OCI-LY7 (cell line): ENCODE measurements at regions not wholly inside any gene's neighbourhood (a gene's known extent, or its start where the extent isn't known, plus 50 kb on each side); places are given as distances from the start of the nearest gene placed in this dataset.

Source experiments
- BruUV-seq: library from RNA; stranded (reverse); fragments of 400-500 nt; replicated peaks from 2 replicates; lab custom pipeline; 2021; lab: Mats Ljungman, UMichigan
- CTCF ChIA-PET: fragments of 300-600 bp; sonication (Branson Sonifier 250); formaldehyde crosslinking; loops from one replicate; lab custom pipeline; 2022; ENCODE audit warnings: antibody characterized with exemption; ENCODE audit not compliant: unreplicated experiment; lab: Charles Lee
- POLR2A ChIA-PET: fragments of 300-600 bp; sonication (Branson Sonifier 250); formaldehyde crosslinking; loops from one replicate; lab custom pipeline; 2022; ENCODE audit warnings: antibody characterized with exemption; lab: Charles Lee
- DNase-seq: peaks from one replicate; pipeline ENCODE4 v3.0.0-alpha.2; 2015; ENCODE audit warnings: low spot score
- H2AFZ ChIP-seq: fragments of 200-600 bp; sonication (generic), shearing (Covaris generic); 2 replicates; pipeline ENCODE4 v1.6.1; 2014; ENCODE audit warnings: mild to moderate bottlenecking, antibody characterized with exemption, low read length, moderate library complexity
- H3K27ac ChIP-seq: fragments of 200-600 bp; sonication (generic); 2 replicates; pipeline ENCODE4 v1.5.1; 2014; ENCODE audit warnings: mixed run types, low read depth, mild to moderate bottlenecking, moderate library complexity, low read length, inconsistent platforms; ENCODE audit not compliant: poor library complexity, severe bottlenecking
- H3K36me3 ChIP-seq: fragments of 200-600 bp; sonication (generic); 2 replicates; pipeline ENCODE4 v1.6.1; 2014; ENCODE audit warnings: mild to moderate bottlenecking, antibody characterized with exemption, low read length, moderate library complexity, mixed read lengths; ENCODE audit not compliant: insufficient read depth
- H3K4me1 ChIP-seq: fragments of 200-600 bp; sonication (generic); 2 replicates; pipeline ENCODE4 v1.5.1; 2014; ENCODE audit warnings: mild to moderate bottlenecking, low read length; ENCODE audit not compliant: insufficient read depth, poor library complexity, severe bottlenecking
- H3K4me2 ChIP-seq: fragments of 200-600 bp; sonication (generic); 2 replicates; pipeline ENCODE4 v1.6.1; 2014; ENCODE audit warnings: mild to moderate bottlenecking, low read length
- H3K4me3 ChIP-seq: fragments of 200-600 bp; sonication (generic); 2 replicates; pipeline ENCODE4 v1.5.1; 2014; ENCODE audit warnings: mild to moderate bottlenecking, low read depth, low read length; ENCODE audit not compliant: poor library complexity, severe bottlenecking
- H3K79me2 ChIP-seq: fragments of 200-600 bp; sonication (generic); 2 replicates; pipeline ENCODE4 v1.6.1; 2016; ENCODE audit warnings: low read depth, mild to moderate bottlenecking, low read length, moderate library complexity, mixed read lengths; ENCODE audit not compliant: insufficient read depth
- H3K9me2 ChIP-seq: fragments of 200-600 bp; sonication (generic); 2 replicates; pipeline ENCODE4 v1.6.1; 2016; ENCODE audit warnings: mild to moderate bottlenecking, low read length, mixed read lengths; ENCODE audit not compliant: insufficient read depth
- H3K9me3 ChIP-seq: fragments of 200-600 bp; sonication (generic); 2 replicates; pipeline ENCODE4 v1.6.1; 2014; ENCODE audit warnings: mild to moderate bottlenecking, mixed run types, low read length, mixed read lengths
- H4K20me1 ChIP-seq: fragments of 200-600 bp; sonication (generic); 2 replicates; pipeline ENCODE4 v1.6.1; 2014; ENCODE audit warnings: mild to moderate bottlenecking, antibody characterized with exemption, low read length, moderate library complexity, mixed read lengths; ENCODE audit not compliant: insufficient read depth
- EZH2phosphoT487 ChIP-seq: fragments of 200-600 bp; sonication (generic); IDR thresholded peaks from 2 replicates; pipeline ENCODE4 v1.6.1; 2018; ENCODE audit warnings: low read depth, borderline replicate concordance, mild to moderate bottlenecking, mixed run types, antibody characterized with exemption, low read length, moderate library complexity, mixed read lengths
- intact Hi-C: fragments of 100-400 bp; cut with micrococcal nuclease; formaldehyde crosslinking; loops from one replicate; pipeline ENCODE4 v1.10.0; 2022; ENCODE audit not compliant: unreplicated experiment
- TF ChIP-seq, protein P1 (sequence below): fragments of 200-600 bp; sonication (generic); conservative IDR thresholded peaks from 2 replicates; pipeline ENCODE4 v1.5.1; 2014; ENCODE audit warnings: mild to moderate bottlenecking, antibody characterized with exemption, low read length, moderate library complexity, mixed read lengths

DNA sequence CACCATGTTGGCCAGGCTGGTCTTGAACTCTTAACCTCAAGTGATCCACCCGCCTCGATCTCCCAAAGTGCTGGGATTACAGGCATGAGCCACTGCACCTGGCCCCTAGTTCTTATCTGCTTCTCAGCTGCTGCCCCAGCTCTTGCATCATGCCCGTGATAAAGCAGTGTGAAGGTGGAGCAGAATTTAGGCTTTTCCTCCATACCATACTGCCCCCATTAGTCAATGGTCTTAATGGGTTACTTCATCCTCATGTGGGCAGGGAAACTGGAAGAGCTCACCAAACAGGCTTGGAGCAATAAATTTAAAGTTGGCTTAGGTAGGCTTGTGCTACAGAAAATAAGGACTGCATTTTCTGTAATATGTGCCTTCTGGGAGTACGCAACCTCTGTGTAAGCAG is 636.9 kb upstream of the BOD1L1 start:
- CTCF ChIA-PET, result no interaction called here
- Histone ChIP-seq H3K4me1 (no peaks in the 10 kb centered on the region), H3K27ac (no peak overlapping the region), H3K4me3 (no peak overlapping the region), H3K36me3 (no peaks in the 10 kb centered on the region), H3K79me2 (no peaks in the 10 kb centered on the region), H3K4me2 (no peak overlapping the region), H4K20me1 (no peaks in the 10 kb centered on the region), H3K9me3 (no peaks in the 10 kb centered on the region), H3K9me2 (no peaks in the 10 kb centered on the region), H2AFZ (no peak overlapping the region)
- BruUV-seq, result no TSS peak
- TF ChIP-seq, protein P1, sequence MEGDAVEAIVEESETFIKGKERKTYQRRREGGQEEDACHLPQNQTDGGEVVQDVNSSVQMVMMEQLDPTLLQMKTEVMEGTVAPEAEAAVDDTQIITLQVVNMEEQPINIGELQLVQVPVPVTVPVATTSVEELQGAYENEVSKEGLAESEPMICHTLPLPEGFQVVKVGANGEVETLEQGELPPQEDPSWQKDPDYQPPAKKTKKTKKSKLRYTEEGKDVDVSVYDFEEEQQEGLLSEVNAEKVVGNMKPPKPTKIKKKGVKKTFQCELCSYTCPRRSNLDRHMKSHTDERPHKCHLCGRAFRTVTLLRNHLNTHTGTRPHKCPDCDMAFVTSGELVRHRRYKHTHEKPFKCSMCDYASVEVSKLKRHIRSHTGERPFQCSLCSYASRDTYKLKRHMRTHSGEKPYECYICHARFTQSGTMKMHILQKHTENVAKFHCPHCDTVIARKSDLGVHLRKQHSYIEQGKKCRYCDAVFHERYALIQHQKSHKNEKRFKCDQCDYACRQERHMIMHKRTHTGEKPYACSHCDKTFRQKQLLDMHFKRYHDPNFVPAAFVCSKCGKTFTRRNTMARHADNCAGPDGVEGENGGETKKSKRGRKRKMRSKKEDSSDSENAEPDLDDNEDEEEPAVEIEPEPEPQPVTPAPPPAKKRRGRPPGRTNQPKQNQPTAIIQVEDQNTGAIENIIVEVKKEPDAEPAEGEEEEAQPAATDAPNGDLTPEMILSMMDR, result no peak
- no peak for TF ChIP-seq EZH2phosphoT487
- intact Hi-C loops, result no loop called here
- no peak for DNase-seq
- POLR2A ChIA-PET, result interaction anchor here (0.6 kb wide), 1 partner anchor 420 kb away, joined by 3 read pairs; no protein-coding TSS in a partner anchor

- Histone ChIP-seq H3K4me3 (no peak overlapping the region), H2AFZ (no peak overlapping the region), H3K9me2 (no peaks in the 10 kb centered on the region), H3K79me2 (no peaks in the 10 kb centered on the region), H4K20me1 (no peaks in the 10 kb centered on the region), H3K4me1 (no peaks in the 10 kb centered on the region), H3K36me3 (no peaks in the 10 kb centered on the region), H3K9me3 (no peaks in the 10 kb centered on the region), H3K4me2 (no peak overlapping the region), H3K27ac (no peak overlapping the region)
- intact Hi-C loops, result no loop called here
- CTCF ChIA-PET, result no interaction called here
- no peak for TF ChIP-seq EZH2phosphoT487
- TF ChIP-seq, protein P1, result no peak
- POLR2A ChIA-PET, result interaction anchor here (0.7 kb wide), 1 partner anchor 192 kb away, joined by 3 read pairs; no protein-coding TSS in a partner anchor
- BruUV-seq, result no TSS peak
- no peak for DNase-seq
Measured at GRCh38 chr4:14265651-14266050, 638.1 kb upstream of the BOD1L1 start.

GRCh38 chr4:14267373-14268060 is 640.0 kb upstream of the BOD1L1 start:
- Histone ChIP-seq H3K4me1 (no peaks in the 10 kb centered on the region), H4K20me1 (no peaks in the 10 kb centered on the region), H3K36me3 (no peaks in the 10 kb centered on the region), H3K9me2 (no peaks in the 10 kb centered on the region), H3K4me3 (no peak overlapping the region), H2AFZ (no peak overlapping the region), H3K9me3 (no peaks in the 10 kb centered on the region), H3K4me2 (no peak overlapping the region), H3K79me2 (no peaks in the 10 kb centered on the region), H3K27ac (no peak overlapping the region)
- TF ChIP-seq EZH2phosphoT487, result no peak
- TF ChIP-seq, protein P1, result no peak
- intact Hi-C loops, result no loop called here
- no peak for DNase-seq
- BruUV-seq, result no TSS peak
- ChIA-PET CTCF (no interaction called here), POLR2A (interaction anchor here (0.7 to 1.0 kb wide), 3 partner anchors 16 to 786 kb away, joined by 3 read pairs; no protein-coding TSS in a partner anchor)
